ENCODE measurements at regions not wholly inside any gene's neighbourhood (a gene's known extent, or its start where the extent isn't known, plus 50 kb on each side); places are given as distances from the start of the nearest gene placed in this dataset.

GRCh38 chr16:82454152-82454551, 172.6 kb upstream of the CDH13 start:
- Mint-ChIP-seq H3K4me1 (peaks cover 11 to 39% (median 31%) of the 10 kb centered on the region in 3 donors), H3K27me3 (peaks cover under 1 to 4% of the 10 kb centered on the region in 2 donors), H3K4me3 (peak overlapping the region in 6 of 7 donors; percentile 1 to 80 (median 26)), H3K9me3 (peaks cover 0 to 1% (median 0%) of the 10 kb centered on the region in 5 donors), H3K27ac (peak overlapping the region in 4 of 8 donors; percentile 25 to 64 (median 46)), H3K36me3 (no peaks in the 10 kb centered on the region)
- H3K27ac ChIP-seq (ENCODE audit: low read depth, low read length), result no peak overlapping the region
- H3K4me3 ChIP-seq (ENCODE audit: low read length), result no peak overlapping the region
- H3K27me3 ChIP-seq (ENCODE audit: insufficient read depth, low read length, poor library complexity, severe bottlenecking), result no peaks in the 10 kb centered on the region
- no peaks in the 10 kb centered on the region for H3K9me3 ChIP-seq (ENCODE audit: low read length)
- H3K36me3 ChIP-seq (ENCODE audit: insufficient read depth, low read length), result no peaks in the 10 kb centered on the region
- ChIA-PET POLR2A (no interaction called here), CTCF (no interaction called here)
- peak in 1 of 5 donors; percentile 20 for DNase-seq
- peaks cover 7% of the 10 kb centered on the region for H3K4me1 ChIP-seq (ENCODE audit: insufficient read depth, low read length)

GRCh38 chr16:82452004-82452756, 174.6 kb upstream of the CDH13 start:
- peak overlapping the region; percentile 11 to 72 (median 40) for H3K4me3 Mint-ChIP-seq
- Histone ChIP-seq H3K27ac (ENCODE audit: low read depth, low read length) (no peak overlapping the region), H3K4me1 (ENCODE audit: insufficient read depth, low read length) (peaks cover 7% of the 10 kb centered on the region), H3K27me3 (ENCODE audit: insufficient read depth, low read length, poor library complexity, severe bottlenecking) (no peaks in the 10 kb centered on the region), H3K36me3 (ENCODE audit: insufficient read depth, low read length) (no peaks in the 10 kb centered on the region), H3K4me3 (ENCODE audit: low read length) (no peak overlapping the region), H3K9me3 (ENCODE audit: low read length) (no peaks in the 10 kb centered on the region)
- peaks cover 0 to 2% of the 10 kb centered on the region in 2 donors for H3K27me3 Mint-ChIP-seq
- peak in 1 of 5 donors; percentile 27 for DNase-seq
- H3K9me3 Mint-ChIP-seq, result peaks cover 0 to 4% (median 0%) of the 10 kb centered on the region in 5 donors
- H3K27ac Mint-ChIP-seq, result peak overlapping the region; percentile 4 to 76 (median 59)
- ChIA-PET POLR2A (no interaction called here), CTCF (no interaction called here)
- no peaks in the 10 kb centered on the region for H3K36me3 Mint-ChIP-seq
- H3K4me1 Mint-ChIP-seq, result peaks cover 11 to 39% (median 31%) of the 10 kb centered on the region in 3 donors

GRCh38 chr16:82451449-82451848, 175.3 kb upstream of the CDH13 start:
- Mint-ChIP-seq H3K9me3 (peaks cover 0 to 4% (median 2%) of the 10 kb centered on the region in 5 donors), H3K27ac (peak overlapping the region in 5 of 8 donors; percentile 47 to 64 (median 56)), H3K4me3 (peak overlapping the region in 5 of 7 donors; percentile 3 to 72 (median 9)), H3K27me3 (peaks cover 0 to under 1% of the 10 kb centered on the region in 2 donors), H3K4me1 (peaks cover 7 to 35% (median 24%) of the 10 kb centered on the region in 3 donors), H3K36me3 (no peaks in the 10 kb centered on the region)
- peaks cover 7% of the 10 kb centered on the region for H3K4me1 ChIP-seq (ENCODE audit: insufficient read depth, low read length)
- H3K4me3 ChIP-seq (ENCODE audit: low read length), result no peak overlapping the region
- no peaks in the 10 kb centered on the region for H3K9me3 ChIP-seq (ENCODE audit: low read length)
- no peak overlapping the region for H3K27ac ChIP-seq (ENCODE audit: low read depth, low read length)
- CTCF ChIA-PET, result no interaction called here
- no peak for DNase-seq
- no peaks in the 10 kb centered on the region for H3K36me3 ChIP-seq (ENCODE audit: insufficient read depth, low read length)
- no peaks in the 10 kb centered on the region for H3K27me3 ChIP-seq (ENCODE audit: insufficient read depth, low read length, poor library complexity, severe bottlenecking)
- POLR2A ChIA-PET, result no interaction called here

GRCh38 chr16:82440336-82440735, 186.4 kb upstream of the CDH13 start:
- Mint-ChIP-seq H3K4me3 (no peak overlapping the region), H3K27ac (no peak overlapping the region), H3K9me3 (peaks cover 0 to 2% (median 0%) of the 10 kb centered on the region in 5 donors), H3K27me3 (peaks cover 6 to 14% of the 10 kb centered on the region in 2 donors), H3K36me3 (no peaks in the 10 kb centered on the region), H3K4me1 (no peaks in the 10 kb centered on the region)
- no peak overlapping the region for H3K27ac ChIP-seq (ENCODE audit: low read depth, low read length)
- ChIA-PET CTCF (no interaction called here), POLR2A (no interaction called here)
- H3K9me3 ChIP-seq (ENCODE audit: low read length), result no peaks in the 10 kb centered on the region
- H3K4me1 ChIP-seq (ENCODE audit: insufficient read depth, low read length), result no peaks in the 10 kb centered on the region
- H3K4me3 ChIP-seq (ENCODE audit: low read length), result no peak overlapping the region
- no peak for DNase-seq
- no peaks in the 10 kb centered on the region for H3K27me3 ChIP-seq (ENCODE audit: insufficient read depth, low read length, poor library complexity, severe bottlenecking)
- H3K36me3 ChIP-seq (ENCODE audit: insufficient read depth, low read length), result no peaks in the 10 kb centered on the region

- Histone ChIP-seq H3K27ac (ENCODE audit: low read depth, low read length) (no peak overlapping the region), H3K4me1 (ENCODE audit: insufficient read depth, low read length) (no peaks in the 10 kb centered on the region), H3K4me3 (ENCODE audit: low read length) (no peak overlapping the region), H3K9me3 (ENCODE audit: low read length) (no peaks in the 10 kb centered on the region), H3K36me3 (ENCODE audit: insufficient read depth, low read length) (no peaks in the 10 kb centered on the region), H3K27me3 (ENCODE audit: insufficient read depth, low read length, poor library complexity, severe bottlenecking) (no peaks in the 10 kb centered on the region)
- no peaks in the 10 kb centered on the region for H3K36me3 Mint-ChIP-seq
- no peak for DNase-seq
- peaks cover 6 to 14% of the 10 kb centered on the region in 2 donors for H3K27me3 Mint-ChIP-seq
- no peak overlapping the region for H3K4me3 Mint-ChIP-seq
- ChIA-PET CTCF (no interaction called here), POLR2A (no interaction called here)
- peaks cover 0 to 2% (median 0%) of the 10 kb centered on the region in 5 donors for H3K9me3 Mint-ChIP-seq
- H3K27ac Mint-ChIP-seq, result no peak overlapping the region
- H3K4me1 Mint-ChIP-seq, result no peaks in the 10 kb centered on the region
Measured at GRCh38 chr16:82439678-82440293, 187.0 kb upstream of the CDH13 start.

GRCh38 chr16:82433042-82433441, 193.7 kb upstream of the CDH13 start:
- no peaks in the 10 kb centered on the region for H3K9me3 ChIP-seq (ENCODE audit: low read length)
- H3K4me1 ChIP-seq (ENCODE audit: insufficient read depth, low read length), result no peaks in the 10 kb centered on the region
- no peaks in the 10 kb centered on the region for H3K9me3 Mint-ChIP-seq
- ChIA-PET POLR2A (interaction anchor here (0.6 kb wide), 1 partner anchor 228 kb away, joined by 7 read pairs; no protein-coding TSS in a partner anchor), CTCF (interaction anchor here (2.8 kb wide), 1 partner anchor 24 kb away, joined by 8 read pairs; no protein-coding TSS in a partner anchor)
- DNase-seq, result no peak
- H3K27me3 Mint-ChIP-seq, result peaks cover 2 to 4% of the 10 kb centered on the region in 2 donors
- peak overlapping the region in 1 of 8 donors; percentile 86 for H3K27ac Mint-ChIP-seq
- no peak overlapping the region for H3K4me3 Mint-ChIP-seq
- H3K27ac ChIP-seq (ENCODE audit: low read depth, low read length), result no peak overlapping the region
- H3K36me3 ChIP-seq (ENCODE audit: insufficient read depth, low read length), result no peaks in the 10 kb centered on the region
- no peaks in the 10 kb centered on the region for H3K36me3 Mint-ChIP-seq
- H3K4me3 ChIP-seq (ENCODE audit: low read length), result no peak overlapping the region
- H3K4me1 Mint-ChIP-seq, result peaks cover 0 to 4% (median 4%) of the 10 kb centered on the region in 3 donors
- no peaks in the 10 kb centered on the region for H3K27me3 ChIP-seq (ENCODE audit: insufficient read depth, low read length, poor library complexity, severe bottlenecking)

GRCh38 chr16:82432261-82432660, 194.5 kb upstream of the CDH13 start:
- peaks cover 2 to 5% of the 10 kb centered on the region in 2 donors for H3K27me3 Mint-ChIP-seq
- ChIA-PET POLR2A (no interaction called here), CTCF (interaction anchor here (2.8 kb wide), 1 partner anchor 24 kb away, joined by 8 read pairs; no protein-coding TSS in a partner anchor)
- no peaks in the 10 kb centered on the region for H3K36me3 Mint-ChIP-seq
- no peaks in the 10 kb centered on the region for H3K9me3 Mint-ChIP-seq
- Histone ChIP-seq H3K36me3 (ENCODE audit: insufficient read depth, low read length) (no peaks in the 10 kb centered on the region), H3K27me3 (ENCODE audit: insufficient read depth, low read length, poor library complexity, severe bottlenecking) (no peaks in the 10 kb centered on the region), H3K4me3 (ENCODE audit: low read length) (no peak overlapping the region), H3K9me3 (ENCODE audit: low read length) (no peaks in the 10 kb centered on the region), H3K27ac (ENCODE audit: low read depth, low read length) (no peak overlapping the region), H3K4me1 (ENCODE audit: insufficient read depth, low read length) (no peaks in the 10 kb centered on the region)
- peak overlapping the region in 7 of 8 donors; percentile 3 to 80 (median 38) for H3K27ac Mint-ChIP-seq
- H3K4me1 Mint-ChIP-seq, result peaks cover 0 to 4% (median 4%) of the 10 kb centered on the region in 3 donors
- H3K4me3 Mint-ChIP-seq, result peak overlapping the region; percentile 4 to 72 (median 29)
- DNase-seq, result peak in 3 of 5 donors; percentile 11 to 52 (median 16)

- Histone ChIP-seq H3K4me3 (ENCODE audit: low read length) (no peak overlapping the region), H3K4me1 (ENCODE audit: insufficient read depth, low read length) (no peaks in the 10 kb centered on the region), H3K9me3 (ENCODE audit: low read length) (no peaks in the 10 kb centered on the region), H3K36me3 (ENCODE audit: insufficient read depth, low read length) (no peaks in the 10 kb centered on the region), H3K27me3 (ENCODE audit: insufficient read depth, low read length, poor library complexity, severe bottlenecking) (no peaks in the 10 kb centered on the region), H3K27ac (ENCODE audit: low read depth, low read length) (no peak overlapping the region)
- H3K36me3 Mint-ChIP-seq, result no peaks in the 10 kb centered on the region
- peaks cover 2 to 5% of the 10 kb centered on the region in 2 donors for H3K27me3 Mint-ChIP-seq
- no peaks in the 10 kb centered on the region for H3K4me1 Mint-ChIP-seq
- POLR2A ChIA-PET, result no interaction called here
- H3K4me3 Mint-ChIP-seq, result no peak overlapping the region
- no peak overlapping the region for H3K27ac Mint-ChIP-seq
- CTCF ChIA-PET, result no interaction called here
- H3K9me3 Mint-ChIP-seq, result peaks cover 0 to 2% (median 0%) of the 10 kb centered on the region in 5 donors
- no peak for DNase-seq
Measured at GRCh38 chr16:82425661-82426060, 201.1 kb upstream of the CDH13 start.
